ENCODE measurements at regions not wholly inside any gene's neighbourhood (a gene's known extent, or its start where the extent isn't known, plus 50 kb on each side); places are given as distances from the start of the nearest gene placed in this dataset.
A peak's percentile ranks its signal among the peaks of the same experiment; 100 is the strongest.
"Not testable (repeated sequence)": the region's sequence is repeated elsewhere in the genome, so short reads cannot be mapped to it uniquely, and the experiment has no call there.

GRCh38 chr13:22925881-22926747, 254.7 kb upstream of the SGCG start:
- Histone ChIP-seq H3K4me1 (no peaks in the 10 kb centered on the region), H3K36me3 (no peaks in the 10 kb centered on the region), H3K4me3 (peak overlapping the region; percentile 6 to 50 (median 38)), H3K27me3 (no peaks in the 10 kb centered on the region), H3K27ac (peak overlapping the region; percentile 15 to 55 (median 38)), H3K9me3 (no peaks in the 10 kb centered on the region)
- DNase-seq = peak in 1 of 3 donors; percentile 64
- TF ChIP-seq POLR2A (IDR thresholded peaks at IDR 0.05) = no peak
- no peak for TF ChIP-seq CTCF (IDR thresholded peaks at IDR 0.05)

- Histone ChIP-seq H3K4me3 (peak overlapping the region; percentile 6 to 50 (median 38)), H3K27me3 (no peaks in the 10 kb centered on the region), H3K27ac (peak overlapping the region in 3 of 4 donors; percentile 31 to 55 (median 46)), H3K4me1 (no peaks in the 10 kb centered on the region), H3K36me3 (no peaks in the 10 kb centered on the region), H3K9me3 (no peaks in the 10 kb centered on the region)
- TF ChIP-seq CTCF (IDR thresholded peaks at IDR 0.05) (no peak), POLR2A (IDR thresholded peaks at IDR 0.05) (no peak)
- DNase-seq = no peak
These were observed 253.9 kb upstream of the SGCG start for GRCh38 chr13:22926748-22927400.

- not testable (repeated sequence) for H3K4me3 ChIP-seq, H3K9me3 ChIP-seq, H3K36me3 ChIP-seq, H3K27ac ChIP-seq, H3K4me1 ChIP-seq, DNase-seq, H3K27me3 ChIP-seq
These were observed 252.9 kb upstream of the SGCG start for GRCh38 chr13:22927845-22928244.

GRCh38 chr13:22929381-22930126, 251.2 kb upstream of the SGCG start:
- Histone ChIP-seq H3K4me3 (no peak overlapping the region), H3K27ac (no peak overlapping the region), H3K36me3 (no peaks in the 10 kb centered on the region), H3K27me3 (no peaks in the 10 kb centered on the region), H3K4me1 (no peaks in the 10 kb centered on the region), H3K9me3 (no peaks in the 10 kb centered on the region)
- DNase-seq = no peak
- no peak for TF ChIP-seq CTCF (IDR thresholded peaks at IDR 0.05)
- TF ChIP-seq POLR2A (IDR thresholded peaks at IDR 0.05) = no peak

GRCh38 chr13:22931576-22931975, 249.2 kb upstream of the SGCG start:
- Histone ChIP-seq H3K4me3 (no peak overlapping the region), H3K27me3 (no peaks in the 10 kb centered on the region), H3K9me3 (no peaks in the 10 kb centered on the region), H3K27ac (no peak overlapping the region), H3K36me3 (no peaks in the 10 kb centered on the region), H3K4me1 (no peaks in the 10 kb centered on the region)
- TF ChIP-seq POLR2A (IDR thresholded peaks at IDR 0.05) = no peak
- TF ChIP-seq CTCF (IDR thresholded peaks at IDR 0.05) = no peak
- DNase-seq = no peak

GRCh38 chr13:22932632-22933412, 248.0 kb upstream of the SGCG start:
- H3K4me3 ChIP-seq, H3K36me3 ChIP-seq, H3K4me1 ChIP-seq, DNase-seq, H3K27me3 ChIP-seq, H3K27ac ChIP-seq, H3K9me3 ChIP-seq: not testable (repeated sequence)
